ENCODE measurements at regions not wholly inside any gene's neighbourhood (a gene's known extent, or its start where the extent isn't known, plus 50 kb on each side); places are given as distances from the start of the nearest gene placed in this dataset.
"Not testable (repeated sequence)": the region's sequence is repeated elsewhere in the genome, so short reads cannot be mapped to it uniquely, and the experiment has no call there.

- TF ChIP-seq, protein P1, sequence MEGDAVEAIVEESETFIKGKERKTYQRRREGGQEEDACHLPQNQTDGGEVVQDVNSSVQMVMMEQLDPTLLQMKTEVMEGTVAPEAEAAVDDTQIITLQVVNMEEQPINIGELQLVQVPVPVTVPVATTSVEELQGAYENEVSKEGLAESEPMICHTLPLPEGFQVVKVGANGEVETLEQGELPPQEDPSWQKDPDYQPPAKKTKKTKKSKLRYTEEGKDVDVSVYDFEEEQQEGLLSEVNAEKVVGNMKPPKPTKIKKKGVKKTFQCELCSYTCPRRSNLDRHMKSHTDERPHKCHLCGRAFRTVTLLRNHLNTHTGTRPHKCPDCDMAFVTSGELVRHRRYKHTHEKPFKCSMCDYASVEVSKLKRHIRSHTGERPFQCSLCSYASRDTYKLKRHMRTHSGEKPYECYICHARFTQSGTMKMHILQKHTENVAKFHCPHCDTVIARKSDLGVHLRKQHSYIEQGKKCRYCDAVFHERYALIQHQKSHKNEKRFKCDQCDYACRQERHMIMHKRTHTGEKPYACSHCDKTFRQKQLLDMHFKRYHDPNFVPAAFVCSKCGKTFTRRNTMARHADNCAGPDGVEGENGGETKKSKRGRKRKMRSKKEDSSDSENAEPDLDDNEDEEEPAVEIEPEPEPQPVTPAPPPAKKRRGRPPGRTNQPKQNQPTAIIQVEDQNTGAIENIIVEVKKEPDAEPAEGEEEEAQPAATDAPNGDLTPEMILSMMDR (IDR thresholded peaks at IDR 0.05; ENCODE audit: low read length) = not testable (repeated sequence)
- TF ChIP-seq EZH2phosphoT487 (IDR thresholded peaks at IDR 0.05; ENCODE audit: low read length) = not testable (repeated sequence)
Observed at GRCh38 chr6:141504318-141504717, 628.4 kb upstream of the GJE1 start.
